8988T (cell line): ENCODE measurements at regions not wholly inside any gene's neighbourhood (a gene's known extent, or its start where the extent isn't known, plus 50 kb on each side); places are given as distances from the start of the nearest gene placed in this dataset.

Experiments
- DNase-seq: peaks from one replicate; pipeline ENCODE4 v3.0.0; 2011

DNA sequence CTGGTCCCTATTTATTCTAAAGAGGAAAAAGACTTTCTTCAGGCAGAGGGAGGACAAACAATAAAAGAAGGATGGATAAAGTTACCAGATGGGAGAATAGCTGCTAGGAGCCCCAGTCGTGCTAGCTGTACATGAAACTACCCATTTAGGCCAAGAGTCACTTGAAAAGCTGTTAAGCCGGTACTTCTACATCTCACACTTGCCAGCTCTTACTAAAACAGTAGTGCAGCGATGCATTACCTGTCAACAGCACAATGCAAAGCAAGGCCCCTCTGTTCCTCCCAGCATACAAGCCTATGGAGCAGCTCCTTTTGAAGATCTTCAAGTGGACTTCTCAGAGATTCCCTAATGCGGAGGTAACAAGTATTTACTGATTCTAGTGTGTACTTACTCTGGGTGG, 1138.8 kb downstream of the ARAP2 start:
- DNase-seq: no peak

DNA sequence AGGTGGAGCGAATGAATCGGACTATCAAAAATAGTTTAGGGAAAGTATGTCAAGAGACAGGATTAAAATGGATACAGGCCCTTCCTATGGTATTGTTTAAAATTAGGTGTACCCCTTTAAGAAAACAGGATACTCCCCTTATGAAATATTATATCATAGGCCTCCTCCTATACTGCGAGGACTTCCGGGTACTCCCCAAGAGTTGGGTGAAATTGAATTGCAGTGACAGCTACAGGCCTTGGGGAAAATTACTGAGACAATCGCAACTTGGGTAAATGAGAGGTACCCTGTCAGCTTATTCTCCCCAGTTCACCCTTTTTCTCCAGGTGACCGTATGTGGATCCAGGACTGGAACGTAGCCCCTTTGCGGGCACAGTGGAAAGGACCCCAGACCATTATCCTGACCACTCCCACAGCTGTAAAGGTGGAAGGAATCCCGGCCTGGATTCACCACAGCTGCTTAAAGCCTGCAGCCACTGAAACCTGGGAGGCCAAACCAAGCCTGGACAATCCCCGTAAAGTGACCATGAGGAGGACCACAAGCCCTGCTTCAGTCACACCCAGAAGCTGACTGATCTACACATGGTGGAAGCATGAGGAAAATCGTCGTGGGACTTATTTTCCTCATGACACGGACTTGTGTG, 1138.1 kb downstream of the ARAP2 start:
- DNase-seq: no peak

DNA sequence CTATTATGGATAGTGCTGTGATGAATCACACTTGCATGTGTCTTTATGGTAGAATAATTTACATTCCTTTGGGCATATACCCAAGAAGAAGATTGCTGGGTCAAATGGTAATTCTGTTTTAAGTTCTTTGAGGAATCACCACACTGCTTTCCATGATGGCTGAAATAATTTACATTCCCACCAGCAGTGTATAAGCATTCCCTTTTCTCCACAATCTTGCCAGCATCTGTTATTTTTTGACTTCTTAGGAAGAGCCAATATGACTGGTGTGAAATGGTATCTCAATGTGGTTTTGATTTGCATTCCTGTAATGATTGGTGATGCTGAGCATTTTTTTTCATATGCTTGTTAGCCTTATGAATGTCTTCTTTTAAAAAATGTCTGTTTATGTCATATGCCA, 1120.2 kb downstream of the ARAP2 start:
- no peak for DNase-seq

DNA sequence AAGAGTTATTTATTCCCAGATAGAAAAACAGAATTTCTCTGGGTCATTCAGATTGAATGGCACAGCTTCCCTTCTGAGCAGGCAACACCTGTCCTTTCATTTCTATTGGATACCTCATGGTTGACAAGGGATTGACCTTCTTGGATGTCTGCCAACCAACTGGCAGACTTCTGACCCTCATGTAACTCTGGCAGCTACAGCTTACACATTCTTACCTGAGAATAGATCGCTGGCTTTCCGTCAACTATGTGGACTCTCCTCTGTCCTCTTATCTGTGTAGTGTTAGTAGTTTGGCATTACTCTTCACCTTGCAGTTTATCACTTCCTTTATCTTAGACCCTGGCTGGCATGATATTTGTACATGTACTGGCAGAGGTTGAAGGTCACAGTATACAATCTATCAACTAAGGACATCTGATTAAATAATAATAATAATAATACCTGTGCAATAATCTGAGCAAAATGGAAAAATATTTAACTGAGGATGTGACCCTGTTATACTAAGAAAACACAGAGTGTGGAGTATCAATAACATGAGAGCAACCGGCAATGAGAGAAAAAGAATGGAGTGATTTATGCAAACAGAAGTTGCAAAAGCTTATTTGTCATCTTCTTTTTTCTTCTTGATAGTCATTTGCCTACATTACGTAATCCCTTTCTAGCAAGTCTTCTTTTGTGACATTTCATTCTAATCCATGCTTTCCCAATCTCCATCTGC, 1118.2 kb downstream of the ARAP2 start:
- DNase-seq: no peak

DNA sequence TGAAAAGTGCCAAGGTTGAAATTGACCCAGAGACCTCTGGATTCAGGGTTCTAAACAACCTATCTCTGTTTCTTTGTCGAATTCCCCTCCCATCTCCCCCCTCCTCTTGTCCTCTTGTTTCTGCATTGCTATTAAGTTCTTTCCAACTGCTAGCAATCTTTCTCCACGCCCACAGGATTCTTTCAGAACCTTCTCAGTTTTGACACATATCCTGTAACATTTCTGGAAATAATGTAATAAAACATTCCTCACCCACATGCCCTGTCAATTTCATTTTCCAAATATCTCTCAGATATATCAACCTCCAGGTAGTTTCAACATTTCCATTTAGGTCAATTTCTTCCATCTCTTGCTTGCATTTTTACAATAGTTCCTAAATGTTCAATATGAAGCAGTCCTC, 1105.9 kb downstream of the ARAP2 start:
- no peak for DNase-seq

DNA sequence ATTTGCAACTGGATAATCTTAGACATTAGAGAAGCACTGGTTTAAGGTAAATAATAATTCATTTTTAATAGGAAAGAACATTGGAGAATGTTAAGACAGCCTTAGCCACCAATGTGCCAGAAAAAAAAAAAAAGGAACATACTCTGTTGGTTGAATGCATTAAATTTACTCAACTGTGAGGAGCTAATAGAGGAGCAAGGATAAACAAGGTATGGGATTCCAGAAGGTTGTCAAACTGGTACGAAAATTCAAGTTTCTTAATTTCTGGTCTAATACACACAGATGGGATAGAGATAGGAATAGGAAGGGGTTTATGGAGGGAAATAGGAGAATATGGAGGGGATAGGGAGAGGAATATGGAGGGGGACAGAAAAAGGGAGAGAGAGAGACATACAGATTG, 1096.6 kb downstream of the ARAP2 start:
- no peak for DNase-seq

DNA sequence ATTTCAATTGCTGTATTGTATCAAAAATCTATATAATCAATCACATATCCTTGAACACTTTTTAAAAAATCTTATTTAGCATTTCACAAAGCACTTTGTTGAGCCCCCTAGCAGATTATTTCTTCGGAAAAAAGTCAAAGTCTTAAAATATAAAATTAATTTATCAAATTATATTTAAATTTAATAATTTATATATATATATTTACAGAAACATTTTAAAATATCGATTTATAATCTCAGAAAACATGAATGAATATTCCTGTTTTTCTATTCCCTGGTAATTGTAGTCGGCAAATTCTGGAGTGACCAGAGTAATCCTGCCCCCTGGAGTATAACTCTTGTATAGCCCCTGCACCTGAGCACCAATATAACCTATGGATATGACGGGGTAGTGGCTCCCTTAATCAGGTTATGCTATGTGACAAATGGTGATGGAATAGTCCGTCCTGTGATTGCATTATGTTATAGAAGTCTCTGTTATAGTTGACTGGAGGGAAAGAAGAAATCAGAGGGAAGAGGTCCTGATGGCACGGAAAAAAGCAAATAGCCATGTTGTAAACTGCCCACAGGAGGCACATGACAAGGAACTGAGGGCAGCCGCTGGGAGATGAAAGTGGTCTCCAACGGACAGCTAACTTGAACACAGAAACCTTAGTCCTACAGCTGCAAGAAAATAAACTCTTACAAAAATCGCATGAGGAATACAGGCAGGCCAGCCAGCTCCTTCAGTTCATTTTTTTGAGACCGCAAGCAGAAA, 1092.3 kb downstream of the ARAP2 start:
- peak; percentile 4 for DNase-seq

DNA sequence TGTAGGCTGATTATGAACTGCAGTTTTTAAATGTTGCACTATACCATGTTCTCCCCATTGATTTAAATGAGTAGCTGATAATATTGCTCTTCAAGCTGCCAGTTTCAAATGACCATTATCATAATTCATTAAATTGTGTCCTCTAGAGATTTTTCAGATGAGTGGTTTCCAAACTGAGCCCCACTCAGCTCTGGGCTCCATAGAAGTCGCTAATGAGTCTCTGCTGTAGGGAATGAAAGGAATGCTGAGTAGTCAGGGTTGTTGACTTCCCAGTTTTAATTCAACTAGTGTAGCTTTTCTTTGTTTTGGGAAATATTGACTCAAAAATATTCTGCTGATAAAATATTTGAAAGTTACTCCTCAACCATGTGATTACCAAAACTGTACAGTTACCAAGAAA, 1081.1 kb downstream of the ARAP2 start:
- no peak for DNase-seq

DNA sequence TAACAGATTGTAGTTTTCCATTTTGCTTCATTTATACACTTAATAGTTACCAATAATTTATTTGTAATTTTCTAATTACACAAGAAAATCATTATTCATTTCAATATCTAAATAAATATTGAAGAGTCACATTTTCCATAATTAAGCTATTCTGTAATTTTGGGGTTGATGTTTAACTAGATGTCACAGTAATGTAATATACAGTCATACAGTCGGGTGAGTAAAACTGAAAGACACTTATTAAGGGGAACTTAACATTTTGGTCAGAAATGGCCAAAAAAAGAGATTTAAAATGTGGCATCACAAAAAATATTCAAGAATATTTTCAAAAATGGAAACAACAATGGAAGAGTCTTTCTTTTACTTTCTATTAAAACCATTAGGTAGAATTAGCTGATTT, 1080.3 kb downstream of the ARAP2 start:
- DNase-seq: no peak

DNA sequence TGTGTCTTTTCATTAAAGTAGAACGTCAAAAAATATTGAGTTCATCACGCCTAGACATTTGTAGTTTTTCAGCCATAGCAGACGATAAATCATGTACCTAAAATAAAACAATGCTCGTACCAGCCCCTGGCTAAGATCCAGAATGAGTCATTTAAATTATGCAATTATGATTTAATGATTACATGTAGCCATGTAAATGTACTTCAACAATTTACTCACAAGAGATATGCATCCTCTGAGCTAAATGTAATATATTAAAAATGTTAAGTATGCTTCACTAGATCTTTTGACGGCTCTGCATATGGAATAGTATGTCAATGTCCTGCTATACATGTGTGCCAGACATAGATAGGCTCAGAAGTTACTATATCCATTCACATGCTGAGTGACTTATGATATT, 1077.8 kb downstream of the ARAP2 start:
- DNase-seq: no peak

DNA sequence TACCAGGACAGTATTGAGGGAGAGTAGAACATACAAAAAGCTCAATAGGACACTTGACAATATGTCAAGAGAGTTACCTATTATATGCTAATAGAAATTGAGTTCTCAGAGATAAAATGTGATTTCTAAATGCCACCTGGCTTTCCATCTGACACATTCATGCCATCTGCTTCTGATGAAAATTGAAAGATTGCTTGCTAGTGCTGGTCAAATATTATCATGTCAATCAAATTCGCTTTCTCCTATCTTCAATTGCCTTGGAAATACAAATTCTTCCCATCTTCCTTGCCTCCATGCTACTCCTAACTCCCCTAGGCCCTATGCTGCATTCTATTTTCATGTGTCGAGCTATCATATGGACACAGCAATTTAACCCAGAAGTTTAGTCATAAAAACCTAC, 1076.9 kb downstream of the ARAP2 start:
- no peak for DNase-seq

DNA sequence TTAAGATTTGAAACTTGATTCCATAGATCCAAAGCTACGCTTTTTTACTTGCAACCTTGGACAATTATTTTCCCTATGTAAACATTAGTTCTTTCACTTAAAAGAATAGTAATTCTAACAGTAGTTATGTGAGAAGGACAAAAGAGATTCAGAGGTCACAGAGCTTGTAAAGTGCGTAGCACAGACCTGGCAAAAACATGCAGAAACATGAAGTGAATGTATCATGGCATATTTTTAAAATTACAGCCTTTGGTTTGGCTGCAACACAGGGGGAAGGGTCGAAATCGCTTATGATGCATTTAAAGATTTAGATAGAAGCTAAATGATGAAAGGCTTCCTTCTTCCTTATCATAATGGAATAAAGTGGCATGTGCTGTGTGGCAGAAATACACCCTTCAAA, 1068.8 kb downstream of the ARAP2 start:
- no peak for DNase-seq

DNA sequence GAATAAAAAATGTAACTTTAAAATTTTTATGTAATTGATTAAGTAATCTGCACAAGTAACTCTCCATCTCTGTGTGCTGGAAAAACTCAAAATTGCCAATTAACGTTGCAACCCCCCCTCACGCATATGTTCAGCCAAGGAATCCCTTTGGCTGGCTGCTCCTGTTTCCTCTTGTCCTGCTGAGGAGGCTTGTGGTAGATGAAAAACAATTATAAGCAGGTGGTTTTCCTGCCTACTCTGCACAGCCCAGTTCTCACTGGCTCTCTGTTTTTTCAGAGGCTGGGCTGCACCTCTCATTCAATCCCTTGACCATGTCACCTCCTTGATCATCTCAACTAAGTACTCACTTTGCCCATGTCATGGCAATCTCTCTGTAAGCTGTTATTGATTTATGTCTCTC, 1068.4 kb downstream of the ARAP2 start:
- no peak for DNase-seq

DNA sequence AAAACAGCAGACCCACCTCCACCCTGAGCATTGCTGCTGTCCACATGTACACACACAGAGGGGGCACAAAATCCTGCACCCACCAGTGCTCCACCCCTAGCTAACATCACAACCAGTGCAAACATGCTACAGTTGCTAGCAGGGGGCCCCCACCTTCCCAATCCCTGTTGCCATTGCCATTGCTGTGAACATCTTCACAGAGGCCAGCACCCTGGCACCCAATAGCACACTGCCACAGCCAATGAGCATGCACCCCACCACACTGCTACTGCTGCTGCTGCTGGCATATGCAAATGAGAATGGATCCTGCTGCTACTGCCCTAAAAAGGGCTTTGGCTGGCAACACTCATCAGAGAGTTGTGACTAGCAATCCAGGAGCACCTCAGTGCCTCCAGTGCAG, 1061.9 kb downstream of the ARAP2 start:
- DNase-seq: no peak

DNA sequence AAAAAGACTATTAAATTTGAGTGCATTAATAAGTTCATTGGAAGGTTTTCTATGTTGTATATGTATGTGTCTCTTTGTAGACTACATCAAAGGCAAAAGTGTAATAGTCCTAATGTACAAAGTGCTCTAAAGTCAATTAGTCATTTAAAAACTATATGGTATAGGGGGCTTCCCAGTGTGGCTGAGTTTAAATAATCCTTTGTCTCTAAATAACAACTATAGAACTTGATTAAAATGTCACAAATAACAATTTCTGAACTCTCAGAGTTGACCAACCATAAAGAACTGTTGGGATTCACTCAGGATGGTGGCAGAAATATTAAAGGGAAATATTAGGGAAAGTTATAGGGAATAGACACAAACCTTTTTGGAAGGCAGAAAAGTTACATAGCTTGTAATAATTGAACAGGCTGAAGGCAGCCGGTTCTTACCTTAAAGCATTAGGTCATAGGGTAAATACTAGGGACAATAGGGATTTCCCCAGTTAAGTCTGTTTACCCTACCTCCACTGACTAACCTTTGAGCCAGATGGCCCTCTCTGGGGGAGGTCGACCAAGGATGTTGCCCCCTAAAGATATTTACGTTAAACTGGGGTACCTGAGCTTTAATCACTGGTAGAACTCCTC, 1054.2 kb downstream of the ARAP2 start:
- no peak for DNase-seq

DNA sequence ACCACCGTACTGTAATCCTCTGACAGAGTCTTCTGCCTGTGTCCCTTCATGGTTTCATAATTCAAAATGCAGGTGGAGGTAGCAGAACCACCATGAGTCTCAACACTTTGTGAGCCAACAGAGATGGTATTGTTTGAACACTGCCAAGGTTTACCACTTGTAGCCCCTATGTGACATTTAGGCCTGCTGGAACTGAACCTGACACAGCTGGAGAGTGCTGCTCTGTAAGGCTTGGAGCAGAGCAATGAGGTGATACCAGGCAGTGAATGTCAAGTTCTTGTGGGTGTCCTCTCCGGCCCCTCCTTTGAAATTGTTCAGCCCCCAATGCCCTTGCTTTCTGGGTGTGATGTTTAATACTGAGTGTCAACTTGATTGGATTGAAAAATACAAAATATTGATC, 1042.9 kb downstream of the ARAP2 start:
- DNase-seq: no peak

DNA sequence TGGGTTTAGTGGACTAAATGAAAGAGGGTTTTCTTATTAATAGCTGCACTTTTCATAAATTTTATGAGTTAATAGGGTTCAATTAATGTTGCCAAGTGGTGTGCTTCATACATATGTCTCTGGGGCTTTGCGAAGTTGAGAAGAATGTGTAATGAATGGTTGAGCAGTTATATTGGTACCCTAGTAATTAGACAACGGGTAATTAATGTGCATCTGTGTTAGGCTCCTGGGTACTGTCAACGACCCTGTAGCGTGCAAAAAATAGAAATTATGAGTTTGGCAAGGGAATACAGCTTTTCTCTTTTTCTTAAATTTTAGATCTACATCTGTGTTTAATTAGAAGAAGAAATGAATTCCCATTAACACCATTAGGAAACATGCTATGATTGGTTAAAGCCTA, 1027.7 kb downstream of the ARAP2 start:
- no peak for DNase-seq

DNA sequence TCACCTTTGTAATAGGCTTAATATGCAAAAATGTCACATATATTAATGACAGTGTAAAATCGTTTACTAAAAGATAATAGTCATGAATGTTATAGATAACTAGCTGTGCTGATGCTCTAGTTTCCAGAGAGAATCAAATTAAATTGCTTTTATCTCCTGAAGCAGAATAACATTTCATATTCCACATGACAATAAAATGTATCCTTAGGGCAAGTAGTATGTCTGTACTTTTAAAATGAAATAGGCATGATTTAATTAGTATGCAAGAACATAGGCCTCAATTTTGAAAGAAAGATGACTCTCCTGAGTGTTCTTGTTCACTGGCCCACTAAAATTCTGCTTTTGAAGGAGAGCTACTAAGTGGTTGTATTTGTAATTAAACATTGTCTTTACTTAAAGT, 1027.0 kb downstream of the ARAP2 start:
- DNase-seq: no peak

DNA sequence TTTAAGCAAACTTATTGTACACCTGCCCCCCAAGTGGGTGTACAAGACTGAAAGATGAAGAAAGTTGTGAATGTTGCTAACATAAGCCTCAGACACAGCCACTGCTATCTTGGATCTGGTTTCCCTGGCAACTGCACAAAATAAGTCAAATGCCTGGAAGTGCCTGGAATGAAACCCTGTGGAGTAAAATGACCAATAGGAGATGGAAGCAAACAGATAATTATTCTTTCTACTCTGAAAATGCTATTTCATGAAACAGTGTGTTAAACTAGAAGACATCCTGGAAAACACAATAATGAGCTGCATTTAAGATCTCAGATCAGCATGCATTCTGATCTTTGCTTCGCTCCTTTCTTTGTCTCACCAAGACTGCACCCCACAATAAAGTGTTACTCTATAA, 1016.0 kb downstream of the ARAP2 start:
- no peak for DNase-seq

DNA sequence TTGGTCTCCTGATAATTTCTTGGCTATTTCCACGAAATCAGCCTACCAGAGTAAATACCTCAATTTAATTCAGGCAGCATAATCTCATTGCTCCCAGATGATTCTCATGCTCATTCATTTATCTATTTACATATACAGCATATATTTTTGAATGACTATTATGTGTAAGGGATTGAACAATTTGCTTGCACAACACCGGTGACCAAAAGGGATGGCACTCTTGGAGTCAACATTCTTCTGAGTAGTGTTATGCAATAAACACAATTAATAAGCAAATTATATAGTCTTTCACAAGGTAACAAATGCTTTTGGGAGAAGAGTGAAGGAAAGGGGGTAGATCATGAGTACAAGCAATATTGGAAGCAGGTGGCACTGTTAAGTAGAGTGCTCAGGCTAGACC, 1015.3 kb downstream of the ARAP2 start:
- DNase-seq: no peak

DNA sequence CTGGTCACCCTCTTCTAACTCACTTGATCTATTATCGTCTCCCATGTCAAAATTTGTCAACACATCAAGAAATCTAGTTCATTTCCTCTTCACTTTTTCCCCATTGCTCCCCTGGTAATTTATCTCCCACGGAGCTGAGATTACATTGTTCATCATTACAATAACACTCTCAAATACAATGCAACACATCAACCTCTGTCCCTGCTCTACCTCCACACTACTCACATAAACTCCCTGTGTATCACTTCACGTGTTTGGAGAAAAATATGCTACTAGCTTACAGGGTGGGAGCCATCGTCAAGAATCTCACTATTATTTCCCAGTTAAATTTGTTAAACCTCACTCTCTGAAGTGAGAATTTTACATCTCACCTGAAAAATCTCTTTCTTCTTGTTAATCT, 1006.4 kb downstream of the ARAP2 start:
- no peak for DNase-seq

DNA sequence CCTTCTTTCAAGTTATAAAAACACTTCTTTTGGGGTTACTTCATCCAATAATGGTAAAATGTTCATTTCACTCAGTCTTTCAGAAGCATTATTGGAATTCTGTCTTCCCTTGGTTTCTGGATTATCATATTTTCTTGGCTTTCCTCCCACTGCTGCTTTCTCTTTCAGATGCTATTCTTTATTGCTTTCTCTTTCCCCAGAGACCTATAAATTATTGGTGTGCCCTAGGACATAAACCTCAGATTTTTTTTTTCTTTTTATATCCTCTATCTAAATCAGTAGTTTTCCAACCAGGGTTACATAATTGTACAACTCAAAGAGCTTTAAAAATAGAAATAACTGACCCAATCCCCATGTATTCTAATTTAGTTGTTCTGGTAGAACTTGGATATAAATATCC, 1005.5 kb downstream of the ARAP2 start:
- no peak for DNase-seq

DNA sequence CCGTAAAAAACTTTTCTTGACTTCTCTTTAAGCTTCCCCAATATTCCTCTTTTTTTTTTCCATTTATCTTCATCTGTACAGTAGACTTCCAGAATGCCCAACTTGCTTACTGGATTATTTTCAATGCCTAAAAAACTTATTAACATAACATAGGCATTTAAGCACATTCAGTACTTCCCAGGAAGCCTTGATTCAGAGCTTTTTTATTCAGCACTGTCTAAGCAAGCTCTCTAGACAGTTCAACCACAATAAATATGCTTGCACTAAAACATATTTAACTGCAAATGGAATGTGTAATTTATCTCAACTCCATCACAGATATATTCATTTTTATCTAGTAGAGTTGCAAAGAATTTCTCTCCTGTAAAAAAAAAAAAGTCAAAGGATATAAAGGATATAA, 997.8 kb downstream of the ARAP2 start:
- DNase-seq: no peak

DNA sequence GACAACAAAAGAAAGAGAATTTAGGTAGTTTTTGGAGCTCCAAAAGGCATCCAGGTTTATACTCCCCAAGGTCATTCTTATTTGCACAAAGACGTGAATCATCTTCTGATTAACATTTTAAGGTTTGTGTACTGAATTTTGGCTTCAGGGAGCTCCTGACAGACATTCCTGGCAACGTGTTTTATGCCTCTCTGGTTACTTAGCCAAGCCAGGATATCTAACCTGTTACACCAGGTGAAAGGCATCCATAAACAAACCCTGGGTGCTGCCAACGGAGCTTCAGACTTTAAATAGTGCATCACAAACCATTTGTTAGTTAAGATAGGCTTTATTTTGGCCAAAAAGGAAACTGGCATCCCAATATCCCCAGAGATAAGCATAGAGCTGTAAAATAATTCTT, 997.3 kb downstream of the ARAP2 start:
- no peak for DNase-seq
